GM18508 (cell line): ENCODE measurements at regions not wholly inside any gene's neighbourhood (a gene's known extent, or its start where the extent isn't known, plus 50 kb on each side); places are given as distances from the start of the nearest gene placed in this dataset.
"Not testable (repeated sequence)": the region's sequence is repeated elsewhere in the genome, so short reads cannot be mapped to it uniquely, and the experiment has no call there.

Source experiments
- ATAC-seq: cut with Tn5 transposase; IDR thresholded peaks from one replicate; pipeline ENCODE4 v1.9.1; 2021; ENCODE audit warnings: moderate number of reproducible peaks; ENCODE audit not compliant: insufficient read depth, unreplicated experiment

GRCh38 chr14:106537597-106537996 is 1011.2 kb downstream of the TMEM121 start:
- ATAC-seq, result not testable (repeated sequence)

- no peak for ATAC-seq
These were observed 1011.8 kb downstream of the TMEM121 start for GRCh38 chr14:106538201-106538600.

GRCh38 chr14:106547735-106548434 is 1021.5 kb downstream of the TMEM121 start:
- no peak for ATAC-seq

- ATAC-seq, result no peak
These were observed 1022.7 kb downstream of the TMEM121 start for GRCh38 chr14:106549064-106549463.

- no peak for ATAC-seq
These were observed 1024.9 kb downstream of the TMEM121 start for GRCh38 chr14:106551265-106551664.

- not testable (repeated sequence) for ATAC-seq
These were observed 1029.8 kb downstream of the TMEM121 start for GRCh38 chr14:106556211-106556610.

GRCh38 chr14:106556665-106557289 is 1030.4 kb downstream of the TMEM121 start:
- no peak for ATAC-seq

- ATAC-seq, result no peak
These were observed 1036.1 kb downstream of the TMEM121 start for GRCh38 chr14:106562451-106562850.

- ATAC-seq, result no peak
These were observed 1037.8 kb downstream of the TMEM121 start for GRCh38 chr14:106564058-106564643.

- no peak for ATAC-seq
These were observed 1052.1 kb downstream of the TMEM121 start for GRCh38 chr14:106578481-106578880.

GRCh38 chr14:106579084-106579483 is 1052.7 kb downstream of the TMEM121 start:
- no peak for ATAC-seq

- no peak for ATAC-seq
These were observed 1059.3 kb downstream of the TMEM121 start for GRCh38 chr14:106585692-106586091.

GRCh38 chr14:106586098-106586704 is 1059.8 kb downstream of the TMEM121 start:
- no peak for ATAC-seq

GRCh38 chr14:106591539-106591938 is 1065.2 kb downstream of the TMEM121 start:
- ATAC-seq, result not testable (repeated sequence)

GRCh38 chr14:106592115-106592852 is 1065.9 kb downstream of the TMEM121 start:
- ATAC-seq, result not testable (repeated sequence)

GRCh38 chr14:106599209-106599608 is 1072.8 kb downstream of the TMEM121 start:
- ATAC-seq, result no peak

- ATAC-seq, result no peak
These were observed 1079.4 kb downstream of the TMEM121 start for GRCh38 chr14:106605548-106606448.

- ATAC-seq, result no peak
These were observed 1080.6 kb downstream of the TMEM121 start for GRCh38 chr14:106606936-106607335.

GRCh38 chr14:106610691-106611090 is 1084.3 kb downstream of the TMEM121 start:
- ATAC-seq, result no peak
